Hematopoietic multipotent progenitor cell treated with erythropoietin and hydrocortisone succinate and interleukin-3 and kit ligand, for 6 days (in vitro differentiated cells): ENCODE measurements at regions not wholly inside any gene's neighbourhood (a gene's known extent, or its start where the extent isn't known, plus 50 kb on each side); places are given as distances from the start of the nearest gene placed in this dataset.
"Not testable (repeated sequence)": the region's sequence is repeated elsewhere in the genome, so short reads cannot be mapped to it uniquely, and the experiment has no call there.

Experiments
- DNase-seq: peaks from one replicate; pipeline ENCODE4 v3.0.0-alpha.2; 2015

- DNase-seq = no peak
Observed at GRCh38 chr7:149561072-149561471, 63.5 kb upstream of the ZNF746 start.

GRCh38 chr7:149559711-149560110 is 62.1 kb upstream of the ZNF746 start:
- DNase-seq = peak; percentile 21

- no peak for DNase-seq
Observed at GRCh38 chr7:149558149-149558861, 60.7 kb upstream of the ZNF746 start.

- DNase-seq = not testable (repeated sequence)
Observed at GRCh38 chr7:149556525-149556924, 58.9 kb upstream of the ZNF746 start.

GRCh38 chr7:149554821-149555220 is 57.2 kb upstream of the ZNF746 start:
- not testable (repeated sequence) for DNase-seq

- DNase-seq = not testable (repeated sequence)
Observed at GRCh38 chr7:149553991-149554390, 56.4 kb upstream of the ZNF746 start.

- DNase-seq = no peak
Observed at GRCh38 chr7:149552799-149553198, 55.2 kb upstream of the ZNF746 start.
